ENCODE measurements at regions not wholly inside any gene's neighbourhood (a gene's known extent, or its start where the extent isn't known, plus 50 kb on each side); places are given as distances from the start of the nearest gene placed in this dataset.
"Not testable (repeated sequence)": the region's sequence is repeated elsewhere in the genome, so short reads cannot be mapped to it uniquely, and the experiment has no call there.

DNA sequence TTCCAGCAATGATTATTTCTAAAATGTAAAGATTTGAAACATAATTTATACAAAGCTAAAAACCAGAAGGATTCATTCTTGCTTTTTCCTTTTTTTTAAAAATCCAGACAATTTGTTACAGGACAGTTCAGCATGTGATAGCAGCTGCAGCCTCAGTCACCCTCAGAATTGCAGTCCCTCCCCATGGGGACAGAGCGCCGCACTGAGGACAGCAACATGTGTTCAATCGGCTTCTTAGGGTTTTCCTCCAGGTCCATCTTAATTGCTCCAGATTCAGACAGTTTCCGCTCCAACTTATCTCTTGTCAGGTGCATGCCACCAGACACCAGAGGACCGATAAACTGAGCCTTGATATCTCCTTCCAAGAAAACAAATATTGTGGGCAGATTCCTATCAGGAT, 134.9 kb upstream of the TBC1D5 start:
- no peaks in the 10 kb centered on the region for H3K4me1 Mint-ChIP-seq
- no peak overlapping the region for H3K27ac Mint-ChIP-seq
- H3K9me3 Mint-ChIP-seq, result no peaks in the 10 kb centered on the region
- POLR2A ChIA-PET, result no interaction called here
- Histone ChIP-seq H3K4me3 (ENCODE audit: low read length) (no peak overlapping the region), H3K4me1 (ENCODE audit: insufficient read depth, low read length) (no peaks in the 10 kb centered on the region), H3K9me3 (ENCODE audit: low read length) (no peaks in the 10 kb centered on the region), H3K27ac (ENCODE audit: low read depth, low read length) (no peak overlapping the region), H3K36me3 (ENCODE audit: insufficient read depth, low read length) (no peaks in the 10 kb centered on the region), H3K27me3 (ENCODE audit: insufficient read depth, low read length, poor library complexity, severe bottlenecking) (peaks cover 3% of the 10 kb centered on the region)
- peaks cover 4 to 25% of the 10 kb centered on the region in 2 donors for H3K27me3 Mint-ChIP-seq
- H3K4me3 Mint-ChIP-seq, result no peak overlapping the region
- no peaks in the 10 kb centered on the region for H3K36me3 Mint-ChIP-seq
- no peak for DNase-seq
- CTCF ChIA-PET, result no interaction called here

DNA sequence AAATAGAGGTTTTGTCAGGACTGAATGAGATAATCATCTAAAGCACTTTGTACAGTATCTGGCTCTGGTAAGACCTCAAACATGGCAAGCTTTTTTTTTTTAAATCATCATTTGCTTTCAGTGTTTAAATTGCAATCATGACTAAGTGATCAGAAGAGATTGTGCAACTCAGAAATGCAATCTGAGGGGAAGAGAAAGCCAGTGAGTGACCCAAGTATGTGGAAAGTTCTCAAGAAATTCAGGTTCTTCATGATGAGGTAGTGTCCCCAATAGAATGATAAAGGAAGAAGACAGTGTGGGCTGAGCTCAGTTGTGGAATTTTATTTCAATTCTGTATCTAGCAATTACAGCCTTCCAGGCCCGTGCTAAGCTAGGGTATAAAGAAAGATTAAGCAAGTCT, 132.2 kb upstream of the TBC1D5 start:
- peaks cover 4 to 40% of the 10 kb centered on the region in 2 donors for H3K27me3 Mint-ChIP-seq
- POLR2A ChIA-PET, result no interaction called here
- no peaks in the 10 kb centered on the region for H3K9me3 Mint-ChIP-seq
- CTCF ChIA-PET, result interaction anchor here (1.2 kb wide), 1 partner anchor 34 kb away, joined by 4 read pairs; no protein-coding TSS in a partner anchor
- no peaks in the 10 kb centered on the region for H3K9me3 ChIP-seq (ENCODE audit: low read length)
- H3K27ac ChIP-seq (ENCODE audit: low read depth, low read length), result no peak overlapping the region
- no peaks in the 10 kb centered on the region for H3K4me1 Mint-ChIP-seq
- H3K4me3 Mint-ChIP-seq, result no peak overlapping the region
- no peak overlapping the region for H3K27ac Mint-ChIP-seq
- no peak for DNase-seq
- H3K4me1 ChIP-seq (ENCODE audit: insufficient read depth, low read length), result no peaks in the 10 kb centered on the region
- H3K36me3 Mint-ChIP-seq, result no peaks in the 10 kb centered on the region
- no peaks in the 10 kb centered on the region for H3K36me3 ChIP-seq (ENCODE audit: insufficient read depth, low read length)
- H3K4me3 ChIP-seq (ENCODE audit: low read length), result no peak overlapping the region
- peaks cover 3% of the 10 kb centered on the region for H3K27me3 ChIP-seq (ENCODE audit: insufficient read depth, low read length, poor library complexity, severe bottlenecking)

DNA sequence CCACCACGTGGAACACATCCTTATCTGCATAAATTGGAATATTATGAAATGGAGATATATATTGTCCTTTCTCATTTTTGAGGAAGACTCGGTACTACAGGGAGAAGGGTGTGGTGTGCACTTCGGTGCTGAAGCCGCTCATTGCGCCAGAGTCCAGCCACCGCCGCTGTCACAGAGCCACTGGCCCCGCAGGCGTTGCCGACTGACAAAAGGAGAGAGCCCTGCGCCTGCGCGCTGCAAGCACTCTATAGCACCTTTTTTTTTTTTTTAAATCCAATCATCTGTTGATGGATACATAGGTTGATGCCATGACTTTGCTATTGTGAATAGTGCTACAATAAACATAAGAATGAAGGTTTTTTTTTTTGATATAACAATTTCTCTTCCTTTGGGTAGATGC, 130.0 kb upstream of the TBC1D5 start:
- no peak overlapping the region for H3K4me3 Mint-ChIP-seq
- H3K4me1 ChIP-seq (ENCODE audit: insufficient read depth, low read length), result no peaks in the 10 kb centered on the region
- H3K36me3 ChIP-seq (ENCODE audit: insufficient read depth, low read length), result no peaks in the 10 kb centered on the region
- no peak overlapping the region for H3K4me3 ChIP-seq (ENCODE audit: low read length)
- no peaks in the 10 kb centered on the region for H3K9me3 Mint-ChIP-seq
- H3K4me1 Mint-ChIP-seq, result no peaks in the 10 kb centered on the region
- H3K27me3 Mint-ChIP-seq, result peaks cover 2 to 39% of the 10 kb centered on the region in 2 donors
- DNase-seq, result no peak
- no peak overlapping the region for H3K27ac ChIP-seq (ENCODE audit: low read depth, low read length)
- H3K27me3 ChIP-seq (ENCODE audit: insufficient read depth, low read length, poor library complexity, severe bottlenecking), result no peaks in the 10 kb centered on the region
- H3K27ac Mint-ChIP-seq, result no peak overlapping the region
- POLR2A ChIA-PET, result no interaction called here
- H3K9me3 ChIP-seq (ENCODE audit: low read length), result no peaks in the 10 kb centered on the region
- CTCF ChIA-PET, result no interaction called here
- no peaks in the 10 kb centered on the region for H3K36me3 Mint-ChIP-seq

DNA sequence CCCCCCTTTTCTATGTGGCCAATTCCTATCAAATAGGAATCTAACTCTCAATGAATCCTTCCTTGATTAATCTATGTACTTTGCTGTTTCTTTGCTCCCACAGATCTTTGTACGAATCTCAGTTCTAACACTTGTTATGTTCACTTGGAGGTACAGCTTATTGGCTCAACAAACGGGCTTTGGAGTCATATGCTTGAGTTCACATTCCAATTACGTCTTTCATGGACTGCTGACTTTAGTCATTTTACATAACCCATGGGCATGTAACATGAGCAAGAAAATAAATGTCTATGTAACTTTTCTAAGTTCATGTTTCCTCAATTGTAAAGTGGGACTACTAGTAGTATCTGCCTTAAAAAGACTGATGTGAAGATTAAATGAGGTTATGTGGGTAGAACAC, 123.2 kb upstream of the TBC1D5 start:
- Histone ChIP-seq H3K4me3 (ENCODE audit: low read length) (no peak overlapping the region), H3K9me3 (ENCODE audit: low read length) (no peaks in the 10 kb centered on the region), H3K36me3 (ENCODE audit: insufficient read depth, low read length) (no peaks in the 10 kb centered on the region), H3K27me3 (ENCODE audit: insufficient read depth, low read length, poor library complexity, severe bottlenecking) (no peaks in the 10 kb centered on the region), H3K4me1 (ENCODE audit: insufficient read depth, low read length) (no peaks in the 10 kb centered on the region), H3K27ac (ENCODE audit: low read depth, low read length) (no peak overlapping the region)
- Mint-ChIP-seq H3K27me3 (peaks cover 2 to 19% of the 10 kb centered on the region in 2 donors), H3K36me3 (no peaks in the 10 kb centered on the region), H3K4me1 (no peaks in the 10 kb centered on the region), H3K4me3 (no peak overlapping the region), H3K27ac (peak overlapping the region in 1 of 8 donors; percentile 39), H3K9me3 (no peaks in the 10 kb centered on the region)
- POLR2A ChIA-PET, result no interaction called here
- DNase-seq, result no peak
- CTCF ChIA-PET, result no interaction called here

DNA sequence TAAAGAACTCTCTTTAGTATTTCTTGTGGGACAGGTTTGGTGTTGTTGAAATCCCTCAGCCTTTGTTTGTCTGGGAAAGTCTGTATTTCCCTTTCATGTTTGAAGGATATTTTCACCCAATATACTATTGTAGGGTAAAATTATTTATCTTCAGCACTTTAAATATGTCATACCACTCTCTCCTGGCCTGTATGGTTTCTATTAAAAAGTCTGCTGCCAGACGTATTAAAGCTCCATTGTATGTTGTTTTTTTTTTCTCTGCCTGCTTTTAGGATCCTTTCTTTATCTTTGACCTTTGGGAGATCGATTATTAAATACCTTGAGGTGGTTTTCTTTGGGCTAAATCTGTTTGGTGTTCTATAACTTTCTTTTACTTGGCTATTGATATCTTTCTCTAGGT, 119.0 kb upstream of the TBC1D5 start:
- H3K27me3 Mint-ChIP-seq, result peaks cover 2 to 11% of the 10 kb centered on the region in 2 donors

DNA sequence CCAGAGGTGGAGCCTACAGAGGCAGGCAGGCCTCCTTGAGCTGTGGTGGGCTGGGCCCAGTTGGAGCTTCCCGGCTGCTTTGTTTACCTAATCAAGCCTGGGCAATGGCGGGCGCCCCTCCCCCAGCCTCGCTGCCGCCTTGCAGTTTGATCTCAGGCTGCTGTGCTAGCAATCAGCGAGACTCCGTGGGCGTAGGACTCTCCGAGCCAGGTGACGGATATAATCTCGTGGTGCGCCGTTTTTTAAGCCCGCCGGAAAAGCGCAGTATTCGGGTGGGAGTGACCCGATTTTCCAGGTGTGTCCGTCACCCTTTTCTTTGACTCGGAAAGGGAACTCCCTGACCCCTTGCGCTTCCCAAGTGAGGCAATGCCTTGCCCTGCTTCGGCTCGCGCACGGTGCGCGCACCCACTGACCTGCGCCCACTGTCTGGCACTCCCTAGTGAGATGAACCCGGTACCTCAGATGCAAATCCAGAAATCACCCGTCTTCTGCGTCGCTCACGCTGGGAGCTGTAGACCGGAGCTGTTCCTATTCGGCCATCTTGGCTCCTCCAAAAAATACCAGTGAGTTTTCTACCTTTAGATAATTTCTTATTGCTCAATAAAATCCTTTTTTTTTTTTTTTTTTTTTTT, 118.5 kb upstream of the TBC1D5 start:
- POLR2A ChIA-PET; H3K9me3 Mint-ChIP-seq; H3K4me3 Mint-ChIP-seq; H3K36me3 ChIP-seq (ENCODE audit: insufficient read depth, low read length); H3K9me3 ChIP-seq (ENCODE audit: low read length); H3K36me3 Mint-ChIP-seq; H3K27me3 ChIP-seq (ENCODE audit: insufficient read depth, low read length, poor library complexity, severe bottlenecking); DNase-seq; H3K27ac Mint-ChIP-seq; CTCF ChIA-PET; H3K4me1 Mint-ChIP-seq; H3K4me1 ChIP-seq (ENCODE audit: insufficient read depth, low read length); H3K27ac ChIP-seq (ENCODE audit: low read depth, low read length); H3K4me3 ChIP-seq (ENCODE audit: low read length): not testable (repeated sequence)
- H3K27me3 Mint-ChIP-seq, result peaks cover 2 to 16% of the 10 kb centered on the region in 2 donors

More for the DNA sequence above, 119.0 kb upstream of the TBC1D5 start:
- H3K36me3 ChIP-seq (ENCODE audit: insufficient read depth, low read length), result no peaks in the 10 kb centered on the region
- CTCF ChIA-PET, result no interaction called here
- no peaks in the 10 kb centered on the region for H3K36me3 Mint-ChIP-seq
- no peaks in the 10 kb centered on the region for H3K27me3 ChIP-seq (ENCODE audit: insufficient read depth, low read length, poor library complexity, severe bottlenecking)
- no peaks in the 10 kb centered on the region for H3K4me1 Mint-ChIP-seq
- no peak overlapping the region for H3K27ac ChIP-seq (ENCODE audit: low read depth, low read length)
- no peak overlapping the region for H3K4me3 ChIP-seq (ENCODE audit: low read length)
- no peak overlapping the region for H3K27ac Mint-ChIP-seq
- H3K9me3 Mint-ChIP-seq, result peaks cover 0 to 3% (median 0%) of the 10 kb centered on the region in 5 donors
- DNase-seq, result no peak
- H3K4me1 ChIP-seq (ENCODE audit: insufficient read depth, low read length), result no peaks in the 10 kb centered on the region
- no peak overlapping the region for H3K4me3 Mint-ChIP-seq
- H3K9me3 ChIP-seq (ENCODE audit: low read length), result no peaks in the 10 kb centered on the region
- POLR2A ChIA-PET, result no interaction called here

DNA sequence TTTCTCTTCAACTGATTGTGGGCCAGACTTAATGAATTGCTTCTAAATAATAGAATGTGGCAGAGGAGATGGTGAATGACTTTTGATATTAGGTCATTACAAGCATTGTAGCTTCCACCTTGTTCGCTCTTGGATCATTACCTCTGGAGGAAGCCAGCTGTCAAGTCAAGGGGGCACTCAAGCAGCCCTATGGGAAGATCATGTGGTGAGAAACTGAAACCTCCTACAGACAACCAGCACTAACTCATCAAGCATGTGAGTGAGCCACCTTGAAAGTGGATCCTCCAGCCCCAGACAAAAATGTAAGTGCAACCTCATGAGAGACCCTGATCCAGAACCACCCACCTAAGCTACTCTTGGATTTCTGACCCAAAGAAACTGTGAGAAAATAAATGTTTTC, 109.8 kb upstream of the TBC1D5 start:
- peaks cover 0 to 4% (median 0%) of the 10 kb centered on the region in 5 donors for H3K9me3 Mint-ChIP-seq
- peaks cover 0 to 6% of the 10 kb centered on the region in 2 donors for H3K27me3 Mint-ChIP-seq
- Histone ChIP-seq H3K36me3 (ENCODE audit: insufficient read depth, low read length) (no peaks in the 10 kb centered on the region), H3K27ac (ENCODE audit: low read depth, low read length) (no peak overlapping the region), H3K9me3 (ENCODE audit: low read length) (no peaks in the 10 kb centered on the region), H3K4me1 (ENCODE audit: insufficient read depth, low read length) (no peaks in the 10 kb centered on the region), H3K4me3 (ENCODE audit: low read length) (no peak overlapping the region), H3K27me3 (ENCODE audit: insufficient read depth, low read length, poor library complexity, severe bottlenecking) (no peaks in the 10 kb centered on the region)
- no peak for DNase-seq
- no peaks in the 10 kb centered on the region for H3K36me3 Mint-ChIP-seq
- ChIA-PET POLR2A (no interaction called here), CTCF (interaction anchor here (2.6 kb wide), 1 partner anchor 11 kb away, joined by 8 read pairs; no protein-coding TSS in a partner anchor)
- H3K4me1 Mint-ChIP-seq, result no peaks in the 10 kb centered on the region
- no peak overlapping the region for H3K4me3 Mint-ChIP-seq
- no peak overlapping the region for H3K27ac Mint-ChIP-seq

DNA sequence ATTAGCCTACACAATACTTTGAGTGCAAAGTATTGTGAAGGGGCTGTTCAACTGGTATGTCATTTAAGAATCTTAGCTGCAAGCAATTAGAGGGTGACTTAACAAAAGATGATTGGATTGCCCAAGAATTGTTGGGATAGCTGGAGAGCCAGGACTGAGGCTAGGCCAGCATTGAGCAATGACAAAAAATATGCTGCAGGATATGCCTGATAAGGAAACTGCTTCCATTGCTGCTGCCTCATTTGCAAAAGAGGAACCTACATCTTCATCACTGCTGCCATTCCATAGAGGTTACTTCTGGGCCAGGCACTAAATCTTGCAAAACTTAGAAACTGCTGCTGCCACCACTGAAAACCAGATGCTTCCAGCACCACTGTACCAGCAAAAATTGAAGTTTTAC, 108.0 kb upstream of the TBC1D5 start:
- Mint-ChIP-seq H3K27me3 (peaks cover 0 to 1% of the 10 kb centered on the region in 2 donors), H3K36me3 (no peaks in the 10 kb centered on the region), H3K27ac (no peak overlapping the region), H3K4me1 (no peaks in the 10 kb centered on the region), H3K4me3 (no peak overlapping the region), H3K9me3 (no peaks in the 10 kb centered on the region)
- no peaks in the 10 kb centered on the region for H3K4me1 ChIP-seq (ENCODE audit: insufficient read depth, low read length)
- no peaks in the 10 kb centered on the region for H3K9me3 ChIP-seq (ENCODE audit: low read length)
- DNase-seq, result no peak
- H3K27ac ChIP-seq (ENCODE audit: low read depth, low read length), result no peak overlapping the region
- CTCF ChIA-PET, result no interaction called here
- H3K4me3 ChIP-seq (ENCODE audit: low read length), result no peak overlapping the region
- no peaks in the 10 kb centered on the region for H3K27me3 ChIP-seq (ENCODE audit: insufficient read depth, low read length, poor library complexity, severe bottlenecking)
- no peaks in the 10 kb centered on the region for H3K36me3 ChIP-seq (ENCODE audit: insufficient read depth, low read length)
- POLR2A ChIA-PET, result no interaction called here

DNA sequence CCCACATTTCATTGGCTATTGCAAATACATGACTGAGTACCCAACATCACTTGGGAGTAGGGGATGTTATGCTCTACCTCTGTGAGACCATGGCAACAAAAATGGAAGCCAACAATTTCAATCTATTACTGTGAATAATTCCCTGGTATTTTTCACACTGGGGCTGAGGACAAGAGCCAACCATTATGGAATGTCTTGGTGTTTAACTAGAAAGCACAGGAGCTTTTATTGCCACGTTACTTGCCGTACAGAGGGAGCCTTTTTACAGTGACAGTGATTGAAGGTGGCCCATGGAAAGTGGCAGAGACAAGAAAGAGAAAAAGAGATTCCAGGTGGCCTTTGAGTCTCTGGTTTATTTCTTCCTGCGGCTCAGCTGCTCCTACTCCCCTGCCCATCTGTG, 105.7 kb upstream of the TBC1D5 start:
- no peaks in the 10 kb centered on the region for H3K4me1 ChIP-seq (ENCODE audit: insufficient read depth, low read length)
- H3K4me1 Mint-ChIP-seq, result no peaks in the 10 kb centered on the region
- no peaks in the 10 kb centered on the region for H3K27me3 ChIP-seq (ENCODE audit: insufficient read depth, low read length, poor library complexity, severe bottlenecking)
- H3K9me3 ChIP-seq (ENCODE audit: low read length), result no peaks in the 10 kb centered on the region
- H3K27ac Mint-ChIP-seq, result peak overlapping the region in 1 of 8 donors; percentile 48
- H3K27ac ChIP-seq (ENCODE audit: low read depth, low read length), result no peak overlapping the region
- DNase-seq, result no peak
- H3K4me3 Mint-ChIP-seq, result no peak overlapping the region
- H3K9me3 Mint-ChIP-seq, result no peaks in the 10 kb centered on the region
- H3K27me3 Mint-ChIP-seq, result peaks cover 0 to 1% of the 10 kb centered on the region in 2 donors
- no peaks in the 10 kb centered on the region for H3K36me3 ChIP-seq (ENCODE audit: insufficient read depth, low read length)
- ChIA-PET POLR2A (no interaction called here), CTCF (no interaction called here)
- H3K36me3 Mint-ChIP-seq, result no peaks in the 10 kb centered on the region
- no peak overlapping the region for H3K4me3 ChIP-seq (ENCODE audit: low read length)
